Vagina (tissue), 2 donors: ENCODE measurements at regions not wholly inside any gene's neighbourhood (a gene's known extent, or its start where the extent isn't known, plus 50 kb on each side); places are given as distances from the start of the nearest gene placed in this dataset.
"Not testable (repeated sequence)": the region's sequence is repeated elsewhere in the genome, so short reads cannot be mapped to it uniquely, and the experiment has no call there.

Source experiments
- DNase-seq, 2 donors: peaks; one replicate each; pipeline ENCODE4 v3.0.0-alpha.2; 2017; ENCODE audit errors: extremely low spot score in 2 of 2
- H3K27ac ChIP-seq: fragments of 200-600 bp; sonication (generic); one replicate; pipeline ENCODE4 v1.5.1; 2019
- H3K27me3 ChIP-seq: fragments of 200-600 bp; sonication (generic); one replicate; pipeline ENCODE4 v1.5.1; 2019
- H3K36me3 ChIP-seq, 2 donors: fragments of 200-600 bp; sonication (generic); one replicate each; pipeline ENCODE4 v1.5.1; 2017 to 2019
- H3K4me1 ChIP-seq: fragments of 200-600 bp; sonication (generic); one replicate; pipeline ENCODE4 v1.5.1; 2019
- H3K4me3 ChIP-seq, 2 donors: fragments of 200-600 bp; sonication (generic); 1 replicate in 1 of 2; 2 replicates in 1 of 2; pipeline ENCODE4 v1.5.1; 2016 to 2019
- H3K9me3 ChIP-seq: fragments of 200-600 bp; sonication (generic); one replicate; pipeline ENCODE4 v1.5.1; 2019
- CTCF ChIP-seq, 3 experiments: fragments of 450-650 bp in 2 of 3; fragments of 200-600 bp in 1 of 3; sonication (generic) in 1 of 3; IDR thresholded peaks; one replicate each; pipeline ENCODE4 v1.5.1; 2017 to 2019; ENCODE audit warnings: antibody characterized with exemption in 3 of 3, mild to moderate bottlenecking in 2 of 3, moderate library complexity in 2 of 3
- POLR2A ChIP-seq, 2 donors: fragments of 450-650 bp; IDR thresholded peaks; one replicate each; pipeline ENCODE4 v1.6.1; 2017; ENCODE audit warnings: antibody characterized with exemption in 2 of 2, mild to moderate bottlenecking in 2 of 2, moderate library complexity in 2 of 2
- POLR2AphosphoS5 ChIP-seq, 2 donors: sonication (generic); formaldehyde crosslinking; IDR thresholded peaks; one replicate each; pipeline ENCODE4 v1.9.0; 2017; ENCODE audit warnings: antibody characterized with exemption in 2 of 2, mild to moderate bottlenecking in 2 of 2, low read depth in 1 of 2; ENCODE audit not compliant: insufficient read depth in 1 of 2
- intact Hi-C: fragments of 100-400 bp; cut with DNase I; formaldehyde crosslinking; loops from one replicate; pipeline ENCODE4 v1.15.1; 2023

- Histone ChIP-seq H3K36me3 (no peaks in the 10 kb centered on the region), H3K4me1 (no peaks in the 10 kb centered on the region), H3K4me3 (no peak overlapping the region), H3K27me3 (no peaks in the 10 kb centered on the region), H3K9me3 (no peaks in the 10 kb centered on the region), H3K27ac (no peak overlapping the region)
- intact Hi-C loops, result no loop called here
- peak in 1 of 2 donors; percentile 18 for DNase-seq
- TF ChIP-seq POLR2A (IDR thresholded peaks at IDR 0.05) (no peak), CTCF (IDR thresholded peaks at IDR 0.05) (no peak), POLR2AphosphoS5 (IDR thresholded peaks at IDR 0.05; ENCODE audit: insufficient read depth in 1 of 2, low read depth in 1 of 2) (no peak)
Observed at GRCh38 chr6:137283940-137284810, 65.0 kb upstream of the IFNGR1 start.

GRCh38 chr6:137283080-137283479 is 63.9 kb upstream of the IFNGR1 start:
- H3K27me3 ChIP-seq, result no peaks in the 10 kb centered on the region
- H3K36me3 ChIP-seq, result no peaks in the 10 kb centered on the region
- H3K27ac ChIP-seq, result no peak overlapping the region
- no peaks in the 10 kb centered on the region for H3K4me1 ChIP-seq
- DNase-seq, result peak in 1 of 2 donors; percentile 16
- no peaks in the 10 kb centered on the region for H3K9me3 ChIP-seq
- no peak overlapping the region for H3K4me3 ChIP-seq
- intact Hi-C loops, result no loop called here
- TF ChIP-seq CTCF (IDR thresholded peaks at IDR 0.05) (no peak), POLR2AphosphoS5 (IDR thresholded peaks at IDR 0.05; ENCODE audit: insufficient read depth in 1 of 2, low read depth in 1 of 2) (no peak), POLR2A (IDR thresholded peaks at IDR 0.05) (no peak)

GRCh38 chr6:137282254-137282653 is 63.1 kb upstream of the IFNGR1 start:
- Histone ChIP-seq H3K9me3 (no peaks in the 10 kb centered on the region), H3K36me3 (no peaks in the 10 kb centered on the region), H3K27ac (no peak overlapping the region), H3K4me1 (no peaks in the 10 kb centered on the region), H3K27me3 (no peaks in the 10 kb centered on the region), H3K4me3 (no peak overlapping the region)
- no peak for DNase-seq
- intact Hi-C loops, result no loop called here
- TF ChIP-seq POLR2AphosphoS5 (IDR thresholded peaks at IDR 0.05; ENCODE audit: insufficient read depth in 1 of 2, low read depth in 1 of 2) (no peak), POLR2A (IDR thresholded peaks at IDR 0.05) (no peak), CTCF (IDR thresholded peaks at IDR 0.05) (no peak)

DNA sequence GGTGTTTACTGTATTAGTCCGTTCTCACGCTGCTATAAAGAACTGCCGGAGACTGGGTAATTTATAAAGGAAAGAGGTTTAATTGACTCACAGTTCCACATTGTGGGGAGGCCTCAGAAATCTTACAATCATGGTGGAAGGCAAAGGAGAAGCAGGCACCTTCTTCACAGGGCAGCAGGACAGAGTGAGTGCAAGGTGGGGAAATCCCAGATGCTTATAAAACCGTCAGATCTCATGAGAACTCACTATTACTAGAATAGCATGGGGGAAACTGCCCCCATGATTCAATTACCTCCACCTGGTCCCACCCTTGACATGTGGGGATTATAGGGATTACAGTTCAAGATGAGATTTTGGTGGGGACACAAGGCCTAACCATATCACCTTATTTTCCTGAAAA is 60.1 kb upstream of the IFNGR1 start:
- intact Hi-C loops, H3K4me3 ChIP-seq, DNase-seq, H3K27ac ChIP-seq, H3K27me3 ChIP-seq, H3K9me3 ChIP-seq, H3K4me1 ChIP-seq, H3K36me3 ChIP-seq: not testable (repeated sequence)

GRCh38 chr6:137277971-137278637 is 58.9 kb upstream of the IFNGR1 start:
- no peak overlapping the region for H3K4me3 ChIP-seq
- no peaks in the 10 kb centered on the region for H3K27me3 ChIP-seq
- no peaks in the 10 kb centered on the region for H3K36me3 ChIP-seq
- H3K27ac ChIP-seq, result no peak overlapping the region
- no peaks in the 10 kb centered on the region for H3K9me3 ChIP-seq
- H3K4me1 ChIP-seq, result no peaks in the 10 kb centered on the region
- intact Hi-C loops, result no loop called here
- TF ChIP-seq POLR2A (IDR thresholded peaks at IDR 0.05) (no peak), CTCF (IDR thresholded peaks at IDR 0.05) (no peak), POLR2AphosphoS5 (IDR thresholded peaks at IDR 0.05; ENCODE audit: insufficient read depth in 1 of 2, low read depth in 1 of 2) (no peak)
- no peak for DNase-seq
